ENCODE measurements at regions not wholly inside any gene's neighbourhood (a gene's known extent, or its start where the extent isn't known, plus 50 kb on each side); places are given as distances from the start of the nearest gene placed in this dataset.
A peak's percentile ranks its signal among the peaks of the same experiment; 100 is the strongest.

- TF ChIP-seq CTCF (IDR thresholded peaks at IDR 0.05; ENCODE audit: control extremely low read depth, extremely low read depth) = no peak
- Histone ChIP-seq H3K27ac (ENCODE audit: low read depth in 1 of 2, low read length in 1 of 2) (no peak overlapping the region), H3K36me3 (ENCODE audit: control insufficient read depth in 4 of 4, insufficient read depth in 4 of 4, low read length in 4 of 4) (no peaks in the 10 kb centered on the region), H3K9me3 (ENCODE audit: control insufficient read depth in 4 of 4, insufficient read depth in 3 of 4, low read length in 3 of 4) (no peaks in the 10 kb centered on the region), H3K9ac (ENCODE audit: insufficient read depth in 1 of 2, low read length in 2 of 2) (no peak overlapping the region), H3K27me3 (ENCODE audit: control insufficient read depth in 3 of 3, insufficient read depth in 3 of 3, low read length in 2 of 3) (no peaks in the 10 kb centered on the region), H3K4me1 (ENCODE audit: control insufficient read depth in 5 of 5, insufficient read depth in 5 of 5, low read length in 5 of 5) (no peaks in the 10 kb centered on the region), H3K4me3 (no peak overlapping the region)
- 80 to 81% methylated on average over 9 of the region's 9 CpGs for WGBS, 2 donors
- ATAC-seq (ENCODE audit: insufficient read depth, low FRiP score) (no peak), DNase-seq (no peak)
Measured at GRCh38 chr4:114385195-114385985, 213.2 kb upstream of the UGT8 start.

- 39 to 40% methylated on average over 5 of the region's 5 CpGs for WGBS, 2 donors
- no peaks in the 10 kb centered on the region for H3K9me3 ChIP-seq (ENCODE audit: control insufficient read depth in 4 of 4, insufficient read depth in 3 of 4, low read length in 3 of 4)
- peak; percentile 23 for TF ChIP-seq CTCF (IDR thresholded peaks at IDR 0.05; ENCODE audit: control extremely low read depth, extremely low read depth)
Measured at GRCh38 chr4:114386637-114387233, 211.9 kb upstream of the UGT8 start.

GRCh38 chr4:114389070-114389685 is 209.4 kb upstream of the UGT8 start:
- DNase-seq = no peak
- Histone ChIP-seq H3K9ac (ENCODE audit: insufficient read depth in 1 of 2, low read length in 2 of 2) (no peak overlapping the region), H3K4me1 (ENCODE audit: control insufficient read depth in 5 of 5, insufficient read depth in 5 of 5, low read length in 5 of 5) (no peaks in the 10 kb centered on the region), H3K4me3 (no peak overlapping the region), H3K36me3 (ENCODE audit: control insufficient read depth in 4 of 4, insufficient read depth in 4 of 4, low read length in 4 of 4) (no peaks in the 10 kb centered on the region), H3K27me3 (ENCODE audit: control insufficient read depth in 3 of 3, insufficient read depth in 3 of 3, low read length in 2 of 3) (no peaks in the 10 kb centered on the region), H3K27ac (ENCODE audit: low read depth in 1 of 2, low read length in 1 of 2) (no peak overlapping the region), H3K9me3 (ENCODE audit: control insufficient read depth in 4 of 4, insufficient read depth in 3 of 4, low read length in 3 of 4) (no peaks in the 10 kb centered on the region)
- WGBS, 2 donors = 84 to 87% methylated on average over 9 of the region's 9 CpGs
- no peak for TF ChIP-seq CTCF (IDR thresholded peaks at IDR 0.05; ENCODE audit: control extremely low read depth, extremely low read depth)
- ATAC-seq (ENCODE audit: insufficient read depth, low FRiP score) = no peak

More at GRCh38 chr4:114386637-114387233, 211.9 kb upstream of the UGT8 start:
- H3K9ac ChIP-seq (ENCODE audit: insufficient read depth in 1 of 2, low read length in 2 of 2) = no peak overlapping the region
- H3K27me3 ChIP-seq (ENCODE audit: control insufficient read depth in 3 of 3, insufficient read depth in 3 of 3, low read length in 2 of 3) = no peaks in the 10 kb centered on the region
- DNase-seq = peak in 2 of 3 donors; percentile 56 to 70
- H3K4me1 ChIP-seq (ENCODE audit: control insufficient read depth in 5 of 5, insufficient read depth in 5 of 5, low read length in 5 of 5) = no peaks in the 10 kb centered on the region
- no peaks in the 10 kb centered on the region for H3K36me3 ChIP-seq (ENCODE audit: control insufficient read depth in 4 of 4, insufficient read depth in 4 of 4, low read length in 4 of 4)
- no peak overlapping the region for H3K4me3 ChIP-seq
- no peak for ATAC-seq (ENCODE audit: insufficient read depth, low FRiP score)
- H3K27ac ChIP-seq (ENCODE audit: low read depth in 1 of 2, low read length in 1 of 2) = no peak overlapping the region

Data from lung (tissue), 11 donors.